ENCODE measurements at regions not wholly inside any gene's neighbourhood (a gene's known extent, or its start where the extent isn't known, plus 50 kb on each side); places are given as distances from the start of the nearest gene placed in this dataset.

- DNase-seq (ENCODE audit: low read depth) = no peak
- Histone ChIP-seq H3K36me3 (ENCODE audit: insufficient read depth, low read length) (no peaks in the 10 kb centered on the region), H3K4me1 (ENCODE audit: insufficient read depth, low read length) (no peaks in the 10 kb centered on the region), H2AFZ (ENCODE audit: low read depth, low read length) (no peak overlapping the region), H3K79me2 (ENCODE audit: insufficient read depth, low read length) (no peaks in the 10 kb centered on the region), H4K20me1 (ENCODE audit: insufficient read depth, low read length) (no peaks in the 10 kb centered on the region), H3K27me3 (ENCODE audit: insufficient read depth, low read length) (no peaks in the 10 kb centered on the region), H3K4me2 (ENCODE audit: low read length) (no peak overlapping the region), H3K9ac (ENCODE audit: low read length) (no peak overlapping the region), H3K4me3 (ENCODE audit: insufficient read depth, low read depth, low read length) (no peak overlapping the region), H3K9me3 (ENCODE audit: insufficient read depth, low read depth, low read length) (no peaks in the 10 kb centered on the region), H3K27ac (ENCODE audit: low read depth, low read length) (no peak overlapping the region)
- no peak for FAIRE-seq
- TF ChIP-seq CTCF (IDR thresholded peaks at IDR 0.05; ENCODE audit: insufficient read depth, low read depth, low read length) (no peak), EZH2 (IDR thresholded peaks at IDR 0.05; ENCODE audit: insufficient read depth, low read length) (no peak)
- Mint-ChIP-seq H3K27ac (ENCODE audit: unreplicated experiment) (no peak overlapping the region), H3K4me1 (ENCODE audit: low read depth, unreplicated experiment) (peaks cover 14% of the 10 kb centered on the region), H3K9me3 (ENCODE audit: unreplicated experiment) (peaks cover 9% of the 10 kb centered on the region), H3K36me3 (ENCODE audit: low read depth, unreplicated experiment) (peaks cover 4% of the 10 kb centered on the region), H3K4me3 (ENCODE audit: unreplicated experiment) (no peak overlapping the region), H3K27me3 (ENCODE audit: low read depth, unreplicated experiment) (no peaks in the 10 kb centered on the region)
These were observed 95.7 kb downstream of the MAIP1 start for GRCh38 chr2:200050921-200051610.

GRCh38 chr2:200051611-200051945 is 96.2 kb downstream of the MAIP1 start:
- Histone ChIP-seq H3K79me2 (ENCODE audit: insufficient read depth, low read length) (no peaks in the 10 kb centered on the region), H3K4me2 (ENCODE audit: low read length) (no peak overlapping the region), H3K36me3 (ENCODE audit: insufficient read depth, low read length) (no peaks in the 10 kb centered on the region), H4K20me1 (ENCODE audit: insufficient read depth, low read length) (no peaks in the 10 kb centered on the region), H2AFZ (ENCODE audit: low read depth, low read length) (no peak overlapping the region), H3K4me1 (ENCODE audit: insufficient read depth, low read length) (no peaks in the 10 kb centered on the region), H3K27ac (ENCODE audit: low read depth, low read length) (no peak overlapping the region), H3K27me3 (ENCODE audit: insufficient read depth, low read length) (no peaks in the 10 kb centered on the region), H3K9me3 (ENCODE audit: insufficient read depth, low read depth, low read length) (no peaks in the 10 kb centered on the region), H3K9ac (ENCODE audit: low read length) (no peak overlapping the region), H3K4me3 (ENCODE audit: insufficient read depth, low read depth, low read length) (no peak overlapping the region)
- H3K4me3 Mint-ChIP-seq (ENCODE audit: unreplicated experiment) = no peak overlapping the region
- TF ChIP-seq EZH2 (IDR thresholded peaks at IDR 0.05; ENCODE audit: insufficient read depth, low read length) (no peak), CTCF (IDR thresholded peaks at IDR 0.05; ENCODE audit: insufficient read depth, low read depth, low read length) (no peak)
- peak; percentile 12 for DNase-seq (ENCODE audit: low read depth)
- no peaks in the 10 kb centered on the region for H3K36me3 Mint-ChIP-seq (ENCODE audit: low read depth, unreplicated experiment)
- peaks cover 6% of the 10 kb centered on the region for H3K9me3 Mint-ChIP-seq (ENCODE audit: unreplicated experiment)
- peaks cover 14% of the 10 kb centered on the region for H3K4me1 Mint-ChIP-seq (ENCODE audit: low read depth, unreplicated experiment)
- no peak overlapping the region for H3K27ac Mint-ChIP-seq (ENCODE audit: unreplicated experiment)
- H3K27me3 Mint-ChIP-seq (ENCODE audit: low read depth, unreplicated experiment) = no peaks in the 10 kb centered on the region
- no peak for FAIRE-seq

GRCh38 chr2:200052627-200053026 is 97.2 kb downstream of the MAIP1 start:
- no peaks in the 10 kb centered on the region for H3K4me1 ChIP-seq (ENCODE audit: insufficient read depth, low read length)
- Mint-ChIP-seq H3K4me3 (ENCODE audit: unreplicated experiment) (no peak overlapping the region), H3K27me3 (ENCODE audit: low read depth, unreplicated experiment) (no peaks in the 10 kb centered on the region), H3K27ac (ENCODE audit: unreplicated experiment) (no peak overlapping the region), H3K9me3 (ENCODE audit: unreplicated experiment) (peaks cover 12% of the 10 kb centered on the region), H3K36me3 (ENCODE audit: low read depth, unreplicated experiment) (peaks cover under 1% of the 10 kb centered on the region), H3K4me1 (ENCODE audit: low read depth, unreplicated experiment) (peaks cover 14% of the 10 kb centered on the region)
- H4K20me1 ChIP-seq (ENCODE audit: insufficient read depth, low read length) = no peaks in the 10 kb centered on the region
- no peak overlapping the region for H3K4me2 ChIP-seq (ENCODE audit: low read length)
- H3K27me3 ChIP-seq (ENCODE audit: insufficient read depth, low read length) = no peaks in the 10 kb centered on the region
- FAIRE-seq (no peak), DNase-seq (ENCODE audit: low read depth) (no peak)
- no peak overlapping the region for H3K9ac ChIP-seq (ENCODE audit: low read length)
- no peaks in the 10 kb centered on the region for H3K36me3 ChIP-seq (ENCODE audit: insufficient read depth, low read length)
- H2AFZ ChIP-seq (ENCODE audit: low read depth, low read length) = no peak overlapping the region
- no peak for TF ChIP-seq EZH2 (IDR thresholded peaks at IDR 0.05; ENCODE audit: insufficient read depth, low read length)
- TF ChIP-seq CTCF (IDR thresholded peaks at IDR 0.05; ENCODE audit: insufficient read depth, low read depth, low read length) = no peak
- no peak overlapping the region for H3K4me3 ChIP-seq (ENCODE audit: insufficient read depth, low read depth, low read length)
- no peaks in the 10 kb centered on the region for H3K9me3 ChIP-seq (ENCODE audit: insufficient read depth, low read depth, low read length)
- no peaks in the 10 kb centered on the region for H3K79me2 ChIP-seq (ENCODE audit: insufficient read depth, low read length)
- no peak overlapping the region for H3K27ac ChIP-seq (ENCODE audit: low read depth, low read length)

Measured in astrocyte (in vitro differentiated cells and primary cell).